VCaP (cell line): ENCODE measurements at regions not wholly inside any gene's neighbourhood (a gene's known extent, or its start where the extent isn't known, plus 50 kb on each side); places are given as distances from the start of the nearest gene placed in this dataset.

ENCODE experiments used
- H3K27ac ChIP-seq: fragments of 450-650 bp; 2 replicates; pipeline ENCODE4 v1.5.1; 2017
- CTCF ChIP-seq: fragments of 450-650 bp; conservative IDR thresholded peaks from 2 replicates; pipeline ENCODE4 v1.5.1; 2017; ENCODE audit warnings: mild to moderate bottlenecking, moderate library complexity

- no peak for TF ChIP-seq CTCF
- H3K27ac ChIP-seq = no peak overlapping the region
Observed at GRCh38 chr12:67413577-67413976, 144.4 kb downstream of the CAND1 start.

GRCh38 chr12:67414011-67414715 is 145.0 kb downstream of the CAND1 start:
- TF ChIP-seq CTCF = no peak
- no peak overlapping the region for H3K27ac ChIP-seq

- TF ChIP-seq CTCF = peak; percentile 77
- no peak overlapping the region for H3K27ac ChIP-seq
Observed at GRCh38 chr12:67415473-67415872, 146.3 kb downstream of the CAND1 start.

- no peak for TF ChIP-seq CTCF
- peak overlapping the region; percentile 7; the same call in 1 of the 2 replicates for H3K27ac ChIP-seq
Observed at GRCh38 chr12:67419810-67420209, 150.7 kb downstream of the CAND1 start.

- 0 out of 2 replicates have a peak overlapping the region, but pooled peaks have one; percentile 7 for H3K27ac ChIP-seq
- no peak for TF ChIP-seq CTCF
Observed at GRCh38 chr12:67420506-67420905, 151.3 kb downstream of the CAND1 start.

GRCh38 chr12:67422081-67422480 is 152.9 kb downstream of the CAND1 start:
- H3K27ac ChIP-seq = no peak overlapping the region
- no peak for TF ChIP-seq CTCF

- H3K27ac ChIP-seq = no peak overlapping the region
- no peak for TF ChIP-seq CTCF
Observed at GRCh38 chr12:67424784-67425183, 155.6 kb downstream of the CAND1 start.
